ENCODE measurements at regions not wholly inside any gene's neighbourhood (a gene's known extent, or its start where the extent isn't known, plus 50 kb on each side); places are given as distances from the start of the nearest gene placed in this dataset.
A peak's percentile ranks its signal among the peaks of the same experiment; 100 is the strongest.

DNA sequence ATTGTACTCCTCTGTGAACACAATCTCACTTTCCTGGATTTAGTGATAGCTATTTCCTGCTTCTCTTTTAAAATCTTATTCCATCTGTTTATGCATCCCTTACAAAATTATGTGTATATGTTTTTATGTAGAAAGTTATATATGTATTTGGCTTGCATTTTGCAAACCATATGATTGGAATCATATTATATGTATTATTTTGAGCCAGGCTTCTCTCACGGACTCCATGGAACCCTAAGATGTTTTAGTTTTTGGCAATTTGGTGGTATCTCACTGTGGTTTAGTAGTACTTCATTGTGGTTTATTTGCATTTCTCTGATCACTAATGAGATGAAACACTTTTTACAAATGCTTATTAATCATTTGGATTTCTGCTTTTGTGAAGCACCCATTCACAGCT lies 507.3 kb upstream of the KIRREL3 start:
- no peak for DNase-seq

DNA sequence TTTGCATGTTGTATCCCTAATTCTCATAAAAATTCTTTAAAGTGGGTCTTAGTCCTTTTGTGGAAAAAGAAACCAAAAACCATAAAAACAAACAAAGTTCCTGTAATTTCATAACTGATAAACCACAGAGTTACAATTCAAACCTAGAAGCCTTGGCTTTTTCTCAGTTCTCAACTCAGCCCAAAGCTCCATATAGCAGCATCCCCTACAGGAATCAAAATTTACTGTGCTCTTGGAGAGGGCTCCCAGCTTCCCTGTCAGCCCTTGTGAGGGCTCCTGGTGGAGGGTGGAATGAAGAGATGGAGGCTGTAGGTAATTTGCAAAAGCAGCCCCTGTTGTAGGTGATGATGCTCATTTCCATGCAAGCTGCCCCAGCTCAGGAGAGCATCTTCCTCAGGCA lies 506.1 kb upstream of the KIRREL3 start:
- no peak for DNase-seq

DNA sequence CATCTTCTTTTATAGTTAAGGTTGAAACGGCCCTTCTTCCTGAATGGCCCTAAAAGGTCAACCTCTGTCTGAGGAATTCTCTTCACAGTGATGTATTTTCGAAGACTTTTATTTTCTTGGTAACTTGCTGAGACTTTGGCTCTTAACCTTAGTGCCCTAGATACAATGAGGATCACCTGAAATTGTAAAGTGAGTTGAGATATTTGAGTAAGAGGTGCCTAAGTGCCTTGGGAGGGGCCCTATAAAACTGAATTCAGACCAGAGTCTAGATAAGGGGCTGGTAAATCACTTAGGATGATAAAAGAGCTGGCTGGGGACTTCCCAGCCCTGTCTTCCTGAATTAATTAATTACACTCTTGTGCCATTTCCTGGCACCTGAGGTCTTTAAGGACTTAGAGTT lies 505.6 kb upstream of the KIRREL3 start:
- no peak for DNase-seq

DNA sequence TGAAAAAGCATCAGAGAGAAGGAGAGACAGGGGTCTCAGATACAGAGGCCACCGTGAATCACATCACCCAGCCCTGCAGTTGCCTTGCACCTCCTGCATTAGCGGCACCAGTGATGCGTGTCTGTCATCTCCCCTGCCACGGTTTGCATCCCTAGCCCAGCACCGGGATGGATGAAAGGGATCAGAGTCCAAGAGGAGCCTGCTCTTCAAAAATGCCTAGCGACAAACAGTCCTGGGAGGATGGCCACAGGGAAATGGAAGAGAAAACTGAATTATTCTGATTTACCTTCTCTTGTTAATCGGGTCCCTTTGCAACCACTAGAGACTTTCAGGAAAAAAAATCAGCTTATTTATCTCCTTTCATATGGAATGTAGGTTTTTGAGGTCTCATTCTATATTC lies 495.6 kb upstream of the KIRREL3 start:
- no peak for DNase-seq

DNA sequence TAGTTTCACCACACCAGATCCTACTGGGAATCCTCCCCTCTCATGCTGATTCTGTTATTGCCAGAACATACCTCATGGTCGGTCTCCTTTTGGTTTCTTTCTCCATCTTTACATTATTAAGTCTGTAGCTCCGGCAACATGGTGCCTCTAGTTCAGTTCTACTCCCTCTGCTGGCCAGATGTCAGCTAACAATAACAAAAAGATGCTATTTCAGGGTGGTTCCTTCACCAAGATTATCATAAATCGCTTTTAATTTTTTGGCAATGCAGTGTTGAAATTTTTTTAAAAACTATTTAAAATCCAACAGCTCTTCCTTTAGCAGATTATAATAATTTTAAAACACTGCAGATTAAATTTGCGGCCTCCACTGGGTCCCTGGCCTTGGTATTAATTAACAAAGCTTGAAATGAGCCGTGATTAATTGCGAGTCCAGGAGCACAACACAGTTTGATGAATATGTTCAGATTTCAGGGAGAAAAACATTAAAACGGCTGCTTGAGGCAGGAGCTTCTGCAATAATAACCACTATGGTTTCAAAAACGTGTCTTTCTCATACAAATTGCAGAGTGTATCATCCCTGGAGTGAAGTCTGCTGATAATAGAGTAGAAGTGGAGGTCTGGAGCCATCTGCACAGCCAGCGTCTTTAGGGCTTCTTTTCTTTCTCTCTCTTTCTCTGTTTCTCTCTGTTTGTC lies 492.9 kb upstream of the KIRREL3 start:
- peak in 1 of 3 donors; percentile 31 for DNase-seq

DNA sequence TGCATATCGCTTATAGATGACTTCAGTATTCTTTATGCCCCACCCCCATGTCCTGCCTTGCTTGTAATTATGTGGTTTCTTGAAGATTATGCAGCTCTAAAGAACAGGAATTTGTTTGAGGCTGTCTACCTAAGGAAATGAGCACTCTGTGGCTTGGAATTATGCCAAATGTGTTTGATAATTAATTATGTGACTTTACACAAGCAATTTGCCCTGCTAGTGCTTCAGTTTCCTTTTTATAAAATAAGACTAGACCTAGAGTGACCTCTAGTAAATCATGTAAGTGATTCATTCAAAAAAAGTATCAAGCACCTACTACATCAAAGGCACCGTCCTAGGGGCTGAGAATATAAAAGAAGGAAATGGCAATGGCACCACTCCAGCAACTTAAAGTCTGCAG lies 491.5 kb upstream of the KIRREL3 start:
- no peak for DNase-seq

DNA sequence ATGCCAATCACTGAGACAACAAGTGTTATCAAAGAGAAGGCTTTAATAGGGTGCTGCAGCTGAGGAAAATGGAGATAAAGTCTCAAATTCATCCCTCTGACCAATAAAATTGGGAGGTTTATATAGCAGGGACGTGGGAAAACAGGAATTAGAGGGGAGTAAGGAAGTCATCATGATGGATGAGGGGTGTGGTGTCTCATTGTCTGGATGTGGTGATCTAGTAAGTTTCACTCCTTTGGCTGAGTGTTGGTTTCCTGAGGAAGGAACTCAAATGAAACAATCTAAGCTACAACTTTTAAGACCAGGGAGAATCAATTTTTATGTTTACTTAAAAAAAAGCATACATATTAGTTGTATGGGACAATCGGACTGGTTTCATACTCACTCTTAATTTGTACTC lies 491.0 kb upstream of the KIRREL3 start:
- no peak for DNase-seq

DNA sequence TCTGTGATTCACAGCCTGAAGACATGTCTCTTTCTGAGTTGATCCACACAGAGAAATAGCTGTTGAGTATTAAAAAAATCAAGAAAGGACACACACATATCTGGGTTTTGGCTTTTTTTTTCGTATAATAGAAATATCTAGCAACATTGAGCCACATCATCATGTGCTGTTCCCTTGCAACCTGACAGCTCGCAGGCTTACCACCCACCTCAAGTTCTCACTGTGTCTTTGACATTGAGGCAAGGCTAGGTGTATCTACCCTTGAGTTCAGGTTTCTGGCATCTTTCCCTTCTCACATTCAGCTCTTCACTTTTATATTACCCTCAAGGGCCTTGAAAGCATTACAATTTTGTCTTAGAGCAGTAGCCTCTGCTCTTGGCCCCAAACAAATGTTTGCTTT lies 490.3 kb upstream of the KIRREL3 start:
- no peak for DNase-seq

DNA sequence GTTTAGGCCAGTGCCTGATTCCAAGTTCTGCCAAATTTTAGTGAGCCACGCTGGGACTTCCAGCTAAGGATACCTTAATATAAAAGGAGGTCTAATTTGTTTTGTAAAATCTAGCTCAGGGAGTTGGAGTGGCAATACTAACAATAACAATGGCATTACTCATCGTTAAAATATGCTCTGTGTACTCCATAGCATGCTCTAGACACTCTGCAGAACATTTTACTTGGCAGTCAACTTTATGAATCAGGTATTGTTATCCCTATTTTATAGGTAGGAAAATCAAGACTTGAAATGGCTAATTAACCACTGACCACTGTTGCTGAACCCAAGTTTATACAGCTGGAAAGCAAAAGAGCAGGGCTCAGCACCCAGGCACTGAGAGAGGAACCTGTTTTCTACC lies 485.0 kb upstream of the KIRREL3 start:
- no peak for DNase-seq

DNA sequence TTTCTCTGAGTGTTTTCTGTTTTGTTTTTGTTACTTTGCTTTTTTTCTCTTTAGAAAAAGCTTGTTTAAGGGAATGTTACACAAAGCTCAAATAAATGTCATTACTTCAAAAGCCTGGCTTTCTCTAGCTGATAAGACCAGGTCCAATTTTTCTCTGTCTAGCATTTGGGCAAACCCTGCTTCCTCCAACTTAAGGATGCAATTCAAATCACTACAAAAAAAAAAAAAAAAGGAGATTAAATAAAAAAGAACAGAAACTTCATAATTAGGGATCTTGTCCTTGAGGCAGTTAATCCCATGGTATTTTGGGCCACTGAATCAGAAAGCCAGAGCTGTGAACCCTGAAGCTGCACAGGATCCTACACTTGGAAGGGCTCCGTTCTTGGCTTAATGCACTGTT lies 480.8 kb upstream of the KIRREL3 start:
- DNase-seq = no peak

DNA sequence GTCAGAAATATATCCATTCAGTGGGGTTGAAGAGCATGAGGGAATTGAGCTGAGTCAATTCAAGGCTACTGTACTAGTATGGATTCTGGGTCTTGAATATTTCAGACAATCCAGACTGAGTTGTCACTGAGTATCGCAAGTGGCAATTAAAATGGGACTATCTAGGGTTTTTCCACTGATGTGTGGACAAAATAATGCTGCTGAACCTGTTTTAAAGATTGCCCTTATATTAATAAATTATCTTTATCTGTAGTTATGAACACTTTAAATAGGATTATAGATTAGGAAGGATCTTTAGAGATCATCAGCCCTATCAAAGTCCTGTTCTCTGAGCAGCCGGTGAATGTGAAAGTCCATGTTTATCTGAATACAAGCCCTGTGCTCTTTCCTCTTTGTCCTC lies 478.3 kb upstream of the KIRREL3 start:
- DNase-seq = no peak

DNA sequence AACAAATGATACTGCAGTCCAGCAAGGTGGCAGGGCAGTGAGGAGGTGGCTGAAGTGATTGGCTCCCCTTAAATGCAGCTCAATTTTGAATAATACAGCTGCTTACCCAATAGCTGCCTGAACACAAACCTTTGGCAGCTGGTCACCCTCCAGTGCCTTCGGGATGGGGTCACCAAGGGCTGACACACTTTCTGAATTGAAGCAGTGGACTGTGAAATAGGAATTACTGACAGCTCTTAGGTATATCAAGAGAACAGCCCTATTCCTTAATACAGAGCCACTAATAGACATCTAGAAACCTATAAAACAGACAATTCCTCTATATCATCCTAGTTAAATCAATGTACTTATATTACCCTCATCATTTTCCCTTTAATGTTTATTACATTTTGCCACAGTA lies 474.2 kb upstream of the KIRREL3 start:
- DNase-seq = no peak

DNA sequence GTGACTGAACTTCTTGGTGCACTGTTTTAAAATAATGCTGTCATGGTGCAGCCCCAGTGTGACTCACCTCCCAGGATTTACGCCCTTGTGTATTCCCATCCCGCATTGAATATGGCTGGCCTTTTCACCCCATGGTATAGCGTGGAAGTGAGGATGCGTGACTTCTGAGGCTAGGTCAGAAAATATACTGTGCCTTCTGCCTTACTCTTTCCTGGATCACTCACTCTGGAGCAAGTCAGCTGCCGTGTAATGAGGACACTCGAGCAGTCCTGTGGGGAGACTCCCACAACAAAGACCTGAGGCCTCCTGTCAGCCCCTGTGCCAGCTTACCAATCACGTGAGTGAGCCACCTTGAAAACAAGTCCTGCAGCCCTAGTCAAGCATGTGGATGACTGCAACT lies 471.9 kb upstream of the KIRREL3 start:
- no peak for DNase-seq

DNA sequence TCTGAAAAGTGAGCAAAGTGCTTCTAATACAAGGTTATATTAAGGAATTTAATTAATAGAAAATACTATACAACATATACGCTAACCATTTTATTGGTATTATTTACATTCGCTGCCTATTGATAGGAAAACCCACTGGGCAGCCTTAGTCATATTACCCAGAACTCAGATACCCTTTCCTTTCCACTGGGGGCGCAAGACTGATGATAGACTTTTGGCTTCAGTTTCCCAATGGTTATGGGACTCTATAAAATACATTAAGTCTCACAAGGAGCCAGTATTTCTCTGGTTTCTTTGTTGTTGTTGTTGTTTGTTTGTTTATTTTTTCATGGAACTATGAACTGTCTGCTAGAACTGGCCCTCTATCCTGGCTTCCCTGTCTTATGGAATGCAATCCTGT lies 471.1 kb upstream of the KIRREL3 start:
- no peak for DNase-seq

DNA sequence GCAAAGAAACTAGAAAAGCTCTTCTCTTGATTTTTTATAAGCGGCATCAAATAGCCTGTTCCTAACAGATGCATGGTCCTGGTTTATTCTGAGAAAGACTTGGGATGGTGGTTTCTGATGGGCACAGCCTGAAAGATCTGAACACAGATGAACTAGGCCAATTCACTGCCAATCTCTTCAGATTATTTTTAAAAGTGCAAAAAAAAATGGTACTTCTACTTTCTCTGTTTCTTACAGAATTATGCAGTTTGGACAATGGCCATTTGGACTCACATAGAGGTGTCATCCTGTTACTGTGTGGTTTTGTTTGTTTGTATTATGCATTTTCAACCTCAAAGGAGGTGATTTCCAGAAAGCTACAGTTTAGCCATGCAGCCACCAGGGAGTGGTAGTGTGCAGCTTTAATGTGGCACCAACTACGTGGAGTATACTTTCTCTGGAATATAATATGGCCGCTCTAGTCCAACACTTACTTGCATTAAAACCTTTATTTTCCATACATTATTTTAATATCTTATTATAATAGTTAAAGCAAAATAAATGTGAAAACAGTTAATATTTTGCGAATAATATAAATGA lies 469.8 kb upstream of the KIRREL3 start:
- no peak for DNase-seq

DNA sequence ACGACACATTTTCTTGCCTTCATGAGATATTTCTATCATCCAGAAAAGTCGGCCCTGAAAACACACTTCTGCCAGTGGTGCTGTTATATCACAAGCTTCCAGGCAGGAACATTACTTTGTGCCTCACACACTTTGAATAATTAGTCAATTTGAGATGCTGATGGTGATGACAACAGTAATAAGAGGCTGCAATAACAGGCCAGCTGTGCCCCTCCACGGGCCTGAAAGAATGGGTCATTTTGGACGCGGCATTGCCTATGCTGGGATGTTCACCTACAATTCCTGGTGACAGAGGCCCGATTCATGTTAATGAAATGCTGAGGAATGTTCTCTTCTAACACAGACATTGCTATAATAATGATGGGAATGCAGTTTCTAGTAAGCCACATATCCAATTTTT lies 463.8 kb upstream of the KIRREL3 start:
- DNase-seq = no peak

DNA sequence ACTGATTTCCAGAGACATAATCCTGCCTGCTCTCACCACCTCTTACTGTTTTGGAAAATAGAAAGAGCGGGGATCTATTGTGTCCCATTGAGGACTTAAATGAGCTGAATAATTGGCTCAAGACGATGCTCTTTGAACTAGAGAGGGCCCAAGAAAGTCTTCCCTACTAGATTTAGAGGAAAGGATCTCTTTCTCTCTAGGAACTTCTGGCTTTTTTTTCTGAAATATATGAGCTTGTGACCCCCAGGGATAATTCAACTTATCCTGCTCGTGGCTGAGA lies 461.4 kb upstream of the KIRREL3 start:
- DNase-seq = no peak

DNA sequence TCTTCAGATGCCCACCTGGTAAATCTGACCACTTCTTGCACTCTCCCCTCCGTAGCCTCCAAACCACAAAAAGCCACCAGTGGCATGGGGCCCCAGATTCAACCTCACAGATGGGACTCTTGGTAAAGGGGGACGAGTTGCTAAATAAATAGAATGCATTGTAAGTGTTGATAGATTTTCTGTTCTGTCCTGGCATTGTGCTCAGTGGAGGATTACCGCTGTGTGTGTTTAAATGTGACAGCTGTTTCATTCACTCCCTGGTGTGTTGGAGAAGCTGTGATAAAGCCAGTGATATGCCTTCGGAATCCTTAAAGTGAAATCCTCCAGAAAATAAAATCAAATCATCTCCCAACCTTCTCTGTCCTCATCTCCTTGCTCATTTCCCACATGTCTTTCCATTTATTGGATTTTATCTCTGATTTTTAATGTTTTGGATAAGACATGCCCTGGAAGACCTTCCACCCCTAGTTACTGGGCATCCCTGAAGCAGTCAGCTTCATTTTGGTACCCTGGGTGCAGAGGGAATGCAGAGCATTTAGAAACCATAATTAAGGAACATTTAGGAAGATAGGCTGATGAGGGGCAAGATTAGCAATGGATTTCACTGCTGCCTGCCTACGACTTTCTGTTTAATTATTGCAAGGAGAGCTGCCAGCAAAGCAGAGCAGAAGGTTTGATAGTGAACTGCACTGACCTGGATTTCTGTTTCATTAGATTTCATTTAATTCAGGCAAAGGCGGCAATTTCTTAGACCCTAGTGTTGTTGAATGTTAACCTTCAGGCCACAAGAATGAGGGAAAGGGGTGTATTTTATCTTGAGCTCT lies 460.9 kb upstream of the KIRREL3 start:
- DNase-seq = peak in 2 of 3 donors; percentile 11 to 25

DNA sequence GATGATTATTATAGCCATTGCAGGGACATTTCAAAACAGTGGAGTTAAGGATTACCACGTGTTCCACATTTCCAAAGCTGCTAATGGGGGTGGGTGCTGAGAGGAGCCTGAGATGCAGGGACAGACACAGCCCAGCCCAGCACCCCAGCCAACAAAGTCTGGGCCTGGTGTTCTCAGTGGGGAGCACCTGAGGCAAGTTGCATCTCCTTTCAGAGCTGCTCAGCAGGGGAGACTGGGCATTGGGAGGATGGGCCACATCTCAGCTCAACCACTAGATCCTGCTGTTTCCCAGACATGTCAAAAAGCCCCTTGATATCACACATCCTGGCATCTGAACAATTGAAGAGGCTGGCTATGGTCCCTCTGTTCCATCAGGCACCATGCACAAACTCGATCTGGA lies 458.0 kb upstream of the KIRREL3 start:
- no peak for DNase-seq

DNA sequence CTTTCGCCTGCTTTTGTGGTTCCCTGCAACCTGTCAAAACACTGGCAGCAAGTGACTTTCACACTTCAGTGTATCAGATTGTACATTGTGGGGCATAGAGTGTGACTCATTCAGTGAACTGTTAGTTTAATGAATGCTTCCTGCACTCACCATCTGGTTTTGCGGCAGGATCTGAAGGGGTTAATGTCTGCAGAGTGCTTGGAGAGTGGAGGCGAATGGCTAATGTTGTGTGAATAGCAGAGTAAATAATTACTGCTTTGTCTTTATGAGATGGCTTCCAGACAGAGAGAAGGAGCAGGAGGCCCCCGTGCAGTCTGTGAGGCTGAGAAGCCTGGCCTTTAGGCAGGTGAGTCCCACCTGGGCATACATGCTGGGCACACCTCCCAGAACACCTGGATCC lies 454.3 kb upstream of the KIRREL3 start:
- no peak for DNase-seq

DNA sequence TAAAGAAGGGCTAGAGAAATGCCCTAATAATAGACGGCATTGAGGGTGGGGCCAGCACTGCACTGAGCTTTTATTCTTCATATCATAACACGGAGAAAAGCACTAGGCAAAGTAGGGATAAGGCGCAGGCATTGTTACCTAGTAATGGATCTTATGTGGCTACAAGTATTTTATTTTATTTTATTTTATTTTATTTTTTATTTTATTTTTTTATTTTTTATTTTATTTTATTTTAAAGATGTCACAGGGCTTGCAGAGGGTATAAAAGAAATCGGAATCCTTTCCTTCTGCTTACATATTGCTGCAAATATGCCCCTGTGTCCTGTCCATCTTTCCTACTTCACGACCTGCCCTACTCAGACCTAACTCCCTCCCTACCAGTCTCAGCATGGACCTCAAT lies 452.0 kb upstream of the KIRREL3 start:
- DNase-seq = no peak

DNA sequence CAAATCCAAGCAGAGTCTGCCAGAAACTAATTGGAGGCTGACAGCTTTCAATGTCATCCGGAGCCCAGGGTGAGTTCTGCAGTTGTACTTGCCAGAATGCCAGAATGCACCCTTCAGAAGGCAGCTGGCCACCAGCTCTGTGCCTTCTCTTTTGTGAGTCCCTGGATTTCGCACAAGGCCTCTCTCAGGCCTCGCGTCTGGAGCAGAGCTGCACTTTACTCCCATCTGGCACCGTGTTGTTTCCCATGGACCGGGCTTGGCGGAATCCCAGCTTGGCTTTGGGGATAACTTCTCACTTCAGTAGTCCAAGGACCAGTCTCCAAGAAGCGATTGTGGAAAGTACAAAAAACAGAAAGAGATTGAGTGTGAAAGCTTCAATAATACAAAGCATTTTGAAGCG lies 451.3 kb upstream of the KIRREL3 start:
- DNase-seq = peak; percentile 15 to 37 (median 24)

DNA sequence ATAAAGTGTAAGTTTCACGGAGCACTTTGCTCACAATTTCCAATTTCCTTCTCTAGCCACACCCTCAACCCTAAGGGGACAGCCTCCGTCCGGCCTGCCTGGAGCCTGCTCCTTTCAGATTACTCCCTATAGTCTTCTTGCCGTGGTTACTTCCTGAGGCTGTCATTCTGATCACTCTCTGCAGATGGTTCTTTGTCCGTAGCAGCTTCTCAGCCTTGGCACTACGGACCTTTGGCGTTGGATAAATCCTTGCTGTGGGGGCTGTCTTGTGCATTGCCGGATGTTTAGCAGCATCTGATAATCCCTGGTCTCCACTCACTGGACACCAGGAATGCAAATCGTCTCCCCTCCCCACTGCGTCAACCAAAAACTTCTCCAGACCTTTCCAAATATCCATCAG lies 447.5 kb upstream of the KIRREL3 start:
- no peak for DNase-seq

DNA sequence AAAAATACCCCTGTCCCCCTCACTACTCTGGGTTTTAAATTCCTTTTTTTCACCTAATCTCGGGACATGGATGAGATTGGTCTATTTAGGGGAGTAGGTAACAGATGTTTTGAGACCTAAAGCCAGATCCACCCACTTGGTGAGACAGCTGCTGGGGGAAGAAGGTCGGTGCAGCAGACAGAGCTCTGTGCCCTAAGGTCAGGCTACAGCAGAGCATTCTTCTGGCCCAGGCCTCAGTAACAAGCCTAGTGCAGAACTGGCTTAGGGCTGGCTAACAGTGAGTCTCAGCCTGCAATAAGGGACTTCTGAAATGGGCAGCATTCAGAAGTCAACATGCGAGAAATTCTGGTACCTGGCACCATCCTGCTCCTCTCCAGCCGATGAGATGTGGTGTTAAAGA lies 444.9 kb upstream of the KIRREL3 start:
- peak in 1 of 3 donors; percentile 23 for DNase-seq

Measured in muscle of back (tissue), 3 donors.